ENCODE measurements at regions not wholly inside any gene's neighbourhood (a gene's known extent, or its start where the extent isn't known, plus 50 kb on each side); places are given as distances from the start of the nearest gene placed in this dataset.

GRCh38 chr4:156439576-156440200, 486.0 kb upstream of the CTSO start:
- peak; percentile 81 for DNase-seq
- Histone ChIP-seq H3K9me3 (replicated peaks; ENCODE audit: control insufficient read depth, low read depth, low read length) (no peaks in the 10 kb centered on the region), H3K4me1 (ENCODE audit: control insufficient read depth, insufficient read depth, low read length) (no peaks in the 10 kb centered on the region), H3K4me3 (ENCODE audit: low read length) (no peak overlapping the region), H3K36me3 (ENCODE audit: control insufficient read depth, insufficient read depth, low read length) (no peaks in the 10 kb centered on the region), H3K27me3 (ENCODE audit: control insufficient read depth, insufficient read depth, low read length) (no peaks in the 10 kb centered on the region), H3K27ac (ENCODE audit: low read length) (peak overlapping the region; percentile 49)
- no CpG with 5 or more reads among the region's 4 CpGs for WGBS (ENCODE audit: insufficient coverage)

DNA sequence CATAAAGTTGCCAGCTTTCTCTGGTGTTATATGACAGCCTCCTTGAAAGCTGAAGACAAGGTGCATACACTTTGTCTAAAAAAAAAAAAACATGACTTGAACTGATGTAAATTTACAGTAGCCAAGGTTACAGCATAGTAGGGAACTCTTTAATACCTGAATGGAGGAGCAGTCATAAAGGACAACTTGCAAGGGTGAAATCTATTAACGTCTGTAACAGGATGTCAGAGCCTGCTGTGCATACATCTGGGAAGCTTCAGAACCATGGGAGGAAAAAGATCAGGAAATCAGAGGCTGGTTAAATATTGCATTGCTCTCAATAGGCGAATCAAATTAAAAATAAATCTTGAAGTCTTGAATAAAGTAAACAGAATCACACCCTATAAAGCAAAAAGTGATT, 484.0 kb upstream of the CTSO start:
- 0% methylated on average over 1 of the region's 2 CpGs for WGBS (ENCODE audit: insufficient coverage)
- Histone ChIP-seq H3K4me3 (ENCODE audit: low read length) (no peak overlapping the region), H3K36me3 (ENCODE audit: control insufficient read depth, insufficient read depth, low read length) (no peaks in the 10 kb centered on the region), H3K9me3 (replicated peaks; ENCODE audit: control insufficient read depth, low read depth, low read length) (no peaks in the 10 kb centered on the region), H3K4me1 (ENCODE audit: control insufficient read depth, insufficient read depth, low read length) (no peaks in the 10 kb centered on the region), H3K27me3 (ENCODE audit: control insufficient read depth, insufficient read depth, low read length) (no peaks in the 10 kb centered on the region), H3K27ac (ENCODE audit: low read length) (no peak overlapping the region)
- DNase-seq, result peak; percentile 1

- no peaks in the 10 kb centered on the region for H3K27me3 ChIP-seq (ENCODE audit: control insufficient read depth, insufficient read depth, low read length)
- no peak overlapping the region for H3K4me3 ChIP-seq (ENCODE audit: low read length)
- no peak for DNase-seq
- H3K9me3 ChIP-seq (replicated peaks; ENCODE audit: control insufficient read depth, low read depth, low read length), result no peaks in the 10 kb centered on the region
- WGBS (ENCODE audit: insufficient coverage), result 100% methylated on average over 1 of the region's 1 CpG
- no peak overlapping the region for H3K27ac ChIP-seq (ENCODE audit: low read length)
- H3K36me3 ChIP-seq (ENCODE audit: control insufficient read depth, insufficient read depth, low read length), result no peaks in the 10 kb centered on the region
- no peaks in the 10 kb centered on the region for H3K4me1 ChIP-seq (ENCODE audit: control insufficient read depth, insufficient read depth, low read length)
These were observed 468.9 kb upstream of the CTSO start for GRCh38 chr4:156422576-156422975.

DNA sequence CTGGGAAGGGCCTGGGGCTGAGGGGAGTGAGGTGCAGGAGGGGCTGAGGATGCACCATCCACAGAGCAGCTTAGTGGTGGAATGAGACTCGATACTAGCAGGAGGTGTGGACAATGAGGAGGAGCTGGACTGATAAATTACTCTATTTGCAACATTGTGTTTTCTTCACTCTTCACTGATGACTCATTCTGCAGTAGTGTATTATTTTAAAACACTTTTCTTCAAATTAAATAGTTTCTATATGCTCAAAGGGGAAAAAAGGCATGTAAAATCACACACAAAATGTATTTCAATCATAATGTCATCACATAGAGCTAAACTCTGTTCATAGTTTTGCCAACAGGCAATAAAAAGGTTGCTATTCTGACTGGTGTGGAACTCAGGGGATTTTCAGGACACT, 467.0 kb upstream of the CTSO start:
- H3K9me3 ChIP-seq (replicated peaks; ENCODE audit: control insufficient read depth, low read depth, low read length), result no peaks in the 10 kb centered on the region
- peak; percentile 61 for DNase-seq
- no peaks in the 10 kb centered on the region for H3K36me3 ChIP-seq (ENCODE audit: control insufficient read depth, insufficient read depth, low read length)
- H3K4me1 ChIP-seq (ENCODE audit: control insufficient read depth, insufficient read depth, low read length), result no peaks in the 10 kb centered on the region
- no peaks in the 10 kb centered on the region for H3K27me3 ChIP-seq (ENCODE audit: control insufficient read depth, insufficient read depth, low read length)
- no peak overlapping the region for H3K4me3 ChIP-seq (ENCODE audit: low read length)
- no CpG with 5 or more reads among the region's 1 CpG for WGBS (ENCODE audit: insufficient coverage)
- no peak overlapping the region for H3K27ac ChIP-seq (ENCODE audit: low read length)

- Histone ChIP-seq H3K9me3 (replicated peaks; ENCODE audit: control insufficient read depth, low read depth, low read length) (no peaks in the 10 kb centered on the region), H3K27me3 (ENCODE audit: control insufficient read depth, insufficient read depth, low read length) (no peaks in the 10 kb centered on the region), H3K27ac (ENCODE audit: low read length) (no peak overlapping the region), H3K36me3 (ENCODE audit: control insufficient read depth, insufficient read depth, low read length) (no peaks in the 10 kb centered on the region), H3K4me1 (ENCODE audit: control insufficient read depth, insufficient read depth, low read length) (no peaks in the 10 kb centered on the region), H3K4me3 (ENCODE audit: low read length) (no peak overlapping the region)
- WGBS (ENCODE audit: insufficient coverage), result no CpG with 5 or more reads among the region's 2 CpGs
- no peak for DNase-seq
These were observed 465.5 kb upstream of the CTSO start for GRCh38 chr4:156419080-156419685.

- Histone ChIP-seq H3K27ac (ENCODE audit: low read length) (no peak overlapping the region), H3K4me1 (ENCODE audit: control insufficient read depth, insufficient read depth, low read length) (no peaks in the 10 kb centered on the region), H3K36me3 (ENCODE audit: control insufficient read depth, insufficient read depth, low read length) (no peaks in the 10 kb centered on the region), H3K9me3 (replicated peaks; ENCODE audit: control insufficient read depth, low read depth, low read length) (no peaks in the 10 kb centered on the region), H3K4me3 (ENCODE audit: low read length) (no peak overlapping the region), H3K27me3 (ENCODE audit: control insufficient read depth, insufficient read depth, low read length) (no peaks in the 10 kb centered on the region)
- no peak for DNase-seq
These were observed 460.7 kb upstream of the CTSO start for GRCh38 chr4:156414406-156414805.

DNA sequence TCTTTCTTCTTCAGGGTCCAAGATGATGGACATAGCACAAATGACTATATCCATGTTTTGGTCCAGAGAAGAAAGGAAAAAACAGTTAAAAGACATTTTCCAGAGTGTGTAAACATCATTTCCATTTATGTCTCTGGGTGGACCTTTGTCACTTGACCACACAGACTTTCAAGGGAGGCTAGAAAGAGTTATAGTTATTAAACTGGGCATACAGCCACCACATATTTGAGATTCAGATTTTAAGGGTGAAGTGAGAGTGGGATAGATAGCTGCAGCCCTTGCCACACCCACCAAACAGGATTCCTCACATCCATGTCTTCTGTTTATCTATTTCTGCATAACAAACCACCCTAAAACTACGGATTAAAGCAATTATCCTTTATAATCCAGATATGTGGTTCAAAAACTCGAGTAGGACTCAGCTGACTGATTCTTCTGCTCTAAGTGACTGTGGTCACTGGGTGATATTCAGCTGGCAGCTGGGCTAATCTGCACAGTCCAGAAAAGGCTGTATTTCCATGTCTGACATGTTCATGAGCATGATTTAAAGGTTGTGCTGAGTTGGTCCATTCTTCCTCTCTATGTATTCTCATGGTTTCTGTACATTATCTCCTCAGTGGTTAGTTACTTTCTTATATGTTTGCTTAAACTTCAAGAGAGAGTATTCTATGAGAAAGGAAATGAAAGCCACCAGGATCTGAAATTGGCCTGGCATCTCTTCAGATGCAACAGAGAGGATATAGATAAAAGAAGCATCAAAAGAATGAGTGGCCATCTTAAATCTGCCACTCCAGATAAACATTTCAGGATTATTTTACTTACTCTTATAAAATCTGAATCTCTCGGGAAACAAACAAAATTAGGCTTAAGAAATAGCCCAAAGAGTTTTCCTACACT, 459.8 kb upstream of the CTSO start:
- Histone ChIP-seq H3K27me3 (ENCODE audit: control insufficient read depth, insufficient read depth, low read length) (no peaks in the 10 kb centered on the region), H3K4me3 (ENCODE audit: low read length) (no peak overlapping the region), H3K27ac (ENCODE audit: low read length) (no peak overlapping the region), H3K36me3 (ENCODE audit: control insufficient read depth, insufficient read depth, low read length) (no peaks in the 10 kb centered on the region), H3K4me1 (ENCODE audit: control insufficient read depth, insufficient read depth, low read length) (no peaks in the 10 kb centered on the region), H3K9me3 (replicated peaks; ENCODE audit: control insufficient read depth, low read depth, low read length) (no peaks in the 10 kb centered on the region)
- DNase-seq, result no peak
- WGBS (ENCODE audit: insufficient coverage), result no CpG with 5 or more reads among the region's 3 CpGs

GRCh38 chr4:156411531-156411930, 457.9 kb upstream of the CTSO start:
- Histone ChIP-seq H3K4me3 (ENCODE audit: low read length) (no peak overlapping the region), H3K36me3 (ENCODE audit: control insufficient read depth, insufficient read depth, low read length) (no peaks in the 10 kb centered on the region), H3K9me3 (replicated peaks; ENCODE audit: control insufficient read depth, low read depth, low read length) (no peaks in the 10 kb centered on the region), H3K27me3 (ENCODE audit: control insufficient read depth, insufficient read depth, low read length) (no peaks in the 10 kb centered on the region), H3K4me1 (ENCODE audit: control insufficient read depth, insufficient read depth, low read length) (no peaks in the 10 kb centered on the region), H3K27ac (ENCODE audit: low read length) (no peak overlapping the region)
- no peak for DNase-seq
- WGBS (ENCODE audit: insufficient coverage), result no CpG with 5 or more reads among the region's 2 CpGs

DNA sequence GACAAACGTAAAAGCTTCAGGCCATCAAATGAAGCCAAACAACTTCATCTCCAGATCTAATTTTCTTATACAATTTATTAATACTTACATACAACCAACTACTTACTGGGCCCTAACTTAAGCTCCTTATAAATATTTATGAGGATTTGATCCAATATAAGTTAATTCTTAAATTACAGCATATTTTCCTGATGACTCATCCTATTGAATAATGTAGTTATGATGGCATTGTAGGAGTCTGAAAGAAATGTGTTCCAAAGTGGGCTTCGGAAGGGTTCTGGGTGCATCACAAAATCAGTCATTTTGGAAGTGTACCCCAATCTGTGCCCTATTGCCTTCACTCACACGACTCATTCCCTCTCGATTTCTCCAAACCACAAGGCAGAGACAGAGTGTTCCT, 455.1 kb upstream of the CTSO start:
- no peak for DNase-seq
- WGBS (ENCODE audit: insufficient coverage), result 86% methylated on average over 2 of the region's 4 CpGs
- H3K27me3 ChIP-seq (ENCODE audit: control insufficient read depth, insufficient read depth, low read length), result no peaks in the 10 kb centered on the region
- no peak overlapping the region for H3K27ac ChIP-seq (ENCODE audit: low read length)
- no peaks in the 10 kb centered on the region for H3K4me1 ChIP-seq (ENCODE audit: control insufficient read depth, insufficient read depth, low read length)
- no peaks in the 10 kb centered on the region for H3K9me3 ChIP-seq (replicated peaks; ENCODE audit: control insufficient read depth, low read depth, low read length)
- no peak overlapping the region for H3K4me3 ChIP-seq (ENCODE audit: low read length)
- no peaks in the 10 kb centered on the region for H3K36me3 ChIP-seq (ENCODE audit: control insufficient read depth, insufficient read depth, low read length)

DNA sequence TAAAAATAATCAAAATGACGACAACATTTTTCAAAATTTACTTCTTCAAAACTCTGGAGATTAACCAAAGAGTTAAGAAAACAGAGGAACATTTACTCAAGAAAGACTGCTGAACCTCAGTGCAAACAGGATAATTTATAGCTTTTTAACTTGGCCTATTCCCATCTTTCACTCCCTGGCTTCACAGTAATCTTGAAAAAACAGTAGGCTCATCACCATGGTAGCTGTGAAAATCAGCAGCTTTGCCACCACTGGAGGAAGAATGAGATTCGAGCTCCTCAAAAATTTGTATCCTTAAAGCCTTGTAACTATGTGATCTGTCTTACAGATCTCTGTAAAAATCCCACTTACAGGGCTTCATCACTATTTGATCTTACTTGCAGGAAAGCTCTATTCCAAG, 447.7 kb upstream of the CTSO start:
- Histone ChIP-seq H3K27ac (ENCODE audit: low read length) (no peak overlapping the region), H3K27me3 (ENCODE audit: control insufficient read depth, insufficient read depth, low read length) (no peaks in the 10 kb centered on the region)
- no CpG with 5 or more reads among the region's 2 CpGs for WGBS (ENCODE audit: insufficient coverage)

More for the DNA sequence above, 447.7 kb upstream of the CTSO start:
- no peaks in the 10 kb centered on the region for H3K36me3 ChIP-seq (ENCODE audit: control insufficient read depth, insufficient read depth, low read length)
- H3K4me3 ChIP-seq (ENCODE audit: low read length), result no peak overlapping the region
- H3K9me3 ChIP-seq (replicated peaks; ENCODE audit: control insufficient read depth, low read depth, low read length), result no peaks in the 10 kb centered on the region
- no peaks in the 10 kb centered on the region for H3K4me1 ChIP-seq (ENCODE audit: control insufficient read depth, insufficient read depth, low read length)
- DNase-seq, result no peak

Data from muscle of leg (tissue), 3 donors.